Nephron (organoid): ENCODE measurements at regions not wholly inside any gene's neighbourhood (a gene's known extent, or its start where the extent isn't known, plus 50 kb on each side); places are given as distances from the start of the nearest gene placed in this dataset.

Source experiments
- H3K27ac Mint-ChIP-seq, 3 experiments: 2 replicates each; pipeline ENCODE4 v1.8.0; 2020; ENCODE audit warnings: mixed read lengths in 3 of 3, mild to moderate bottlenecking in 2 of 3, moderate library complexity in 1 of 3
- H3K27me3 Mint-ChIP-seq: 2 replicates; pipeline ENCODE4 v1.8.0; 2021; ENCODE audit warnings: low read depth, mild to moderate bottlenecking, moderate library complexity, mixed read lengths
- H3K36me3 Mint-ChIP-seq: 2 replicates; pipeline ENCODE4 v1.8.0; 2020; ENCODE audit warnings: low read depth, mixed read lengths
- H3K4me1 Mint-ChIP-seq: 2 replicates; pipeline ENCODE4 v1.8.0; 2020; ENCODE audit warnings: mixed read lengths
- H3K4me3 Mint-ChIP-seq, 3 experiments: 2 replicates each; pipeline ENCODE4 v1.8.0; 2020; ENCODE audit warnings: mild to moderate bottlenecking in 3 of 3, mixed read lengths in 3 of 3, moderate library complexity in 2 of 3
- H3K9me3 Mint-ChIP-seq: 2 replicates; pipeline ENCODE4 v1.8.0; 2020; ENCODE audit warnings: mixed read lengths
- CTCF ChIP-seq, 3 experiments: fragments of 200-600 bp; sonication (generic); IDR thresholded peaks; one replicate each; pipeline ENCODE4 v1.5.0; 2021; ENCODE audit warnings: antibody characterized with exemption in 3 of 3; ENCODE audit not compliant: unreplicated experiment in 3 of 3

GRCh38 chr12:91863702-91864101 lies 281.9 kb downstream of the BTG1 start:
- Mint-ChIP-seq H3K9me3 (no peaks in the 10 kb centered on the region), H3K27me3 (no peaks in the 10 kb centered on the region), H3K27ac (no peak overlapping the region), H3K4me1 (peaks cover 6% of the 10 kb centered on the region), H3K4me3 (no peak overlapping the region), H3K36me3 (no peaks in the 10 kb centered on the region)
- TF ChIP-seq CTCF (IDR thresholded peaks at IDR 0.05; ENCODE audit: unreplicated experiment in 3 of 3), result no peak

DNA sequence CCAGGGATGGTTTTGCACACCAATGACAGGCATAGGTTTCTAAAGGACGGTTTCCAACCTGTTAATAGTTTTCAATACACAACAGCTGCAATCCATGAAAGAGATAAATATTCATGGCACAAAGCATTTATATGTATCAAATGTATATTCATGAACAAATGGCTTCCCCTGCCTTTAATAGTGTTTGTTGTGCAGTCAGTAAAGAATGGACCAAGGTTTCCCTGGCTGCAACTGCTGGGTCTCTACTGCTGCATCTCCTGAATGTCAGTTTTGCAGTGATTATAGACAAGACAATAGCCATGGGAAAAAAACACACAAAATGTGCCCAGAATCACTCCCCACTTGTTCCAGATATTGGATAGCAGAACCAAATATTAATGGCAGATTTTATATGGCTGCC lies 284.1 kb downstream of the BTG1 start:
- H3K4me1 Mint-ChIP-seq, result peaks cover 6% of the 10 kb centered on the region
- no peaks in the 10 kb centered on the region for H3K36me3 Mint-ChIP-seq
- no peaks in the 10 kb centered on the region for H3K9me3 Mint-ChIP-seq
- peak overlapping the region in 1 of 3 experiments; percentile 49 for H3K27ac Mint-ChIP-seq
- H3K4me3 Mint-ChIP-seq, result no peak overlapping the region
- no peak for TF ChIP-seq CTCF (IDR thresholded peaks at IDR 0.05; ENCODE audit: unreplicated experiment in 3 of 3)
- H3K27me3 Mint-ChIP-seq, result no peaks in the 10 kb centered on the region

- H3K4me1 Mint-ChIP-seq, result peaks cover 6% of the 10 kb centered on the region
- no peak overlapping the region for H3K27ac Mint-ChIP-seq
- H3K9me3 Mint-ChIP-seq, result no peaks in the 10 kb centered on the region
- no peaks in the 10 kb centered on the region for H3K27me3 Mint-ChIP-seq
- no peaks in the 10 kb centered on the region for H3K36me3 Mint-ChIP-seq
- no peak for TF ChIP-seq CTCF (IDR thresholded peaks at IDR 0.05; ENCODE audit: unreplicated experiment in 3 of 3)
- H3K4me3 Mint-ChIP-seq, result no peak overlapping the region
These were observed 286.3 kb downstream of the BTG1 start for GRCh38 chr12:91859347-91859746.

DNA sequence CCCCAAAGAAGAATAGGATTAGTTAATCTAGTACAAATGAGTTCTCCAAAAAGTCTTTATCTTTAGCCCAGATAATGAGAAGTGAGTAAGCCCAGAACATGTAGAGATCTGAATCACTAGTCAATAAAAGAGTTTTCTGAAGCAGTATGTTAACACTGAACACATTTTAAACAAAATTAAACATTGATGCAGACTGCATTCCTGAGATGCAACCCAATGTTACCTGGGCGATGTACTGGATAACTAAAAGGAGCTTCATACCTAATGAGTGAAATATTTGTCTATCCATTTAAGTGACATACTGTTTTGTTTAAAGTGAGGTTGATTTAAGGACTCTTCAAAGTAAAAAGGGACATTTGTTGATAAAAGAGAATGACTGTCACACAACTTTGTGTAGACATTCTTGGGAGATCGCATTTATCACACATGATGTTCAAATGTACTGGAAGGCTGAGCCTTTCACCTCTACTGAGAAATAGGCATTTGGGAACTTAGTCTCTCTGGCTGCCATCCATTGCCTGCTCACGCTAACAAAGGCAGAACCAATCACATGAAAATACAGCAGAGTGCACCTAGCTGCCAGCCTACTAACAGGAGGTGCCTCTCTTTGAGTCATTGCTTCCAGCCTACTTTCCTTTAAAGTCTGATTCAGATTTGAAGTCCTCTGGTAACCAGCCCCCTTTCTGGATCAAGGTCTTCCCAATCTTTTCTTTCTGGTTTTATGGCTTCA lies 287.7 kb downstream of the BTG1 start:
- Mint-ChIP-seq H3K4me3 (no peak overlapping the region), H3K4me1 (peaks cover 6% of the 10 kb centered on the region), H3K9me3 (no peaks in the 10 kb centered on the region)

GRCh38 chr12:91854725-91855124 lies 290.9 kb downstream of the BTG1 start:
- peaks cover 4% of the 10 kb centered on the region for H3K27me3 Mint-ChIP-seq
- no peaks in the 10 kb centered on the region for H3K9me3 Mint-ChIP-seq
- no peak overlapping the region for H3K4me3 Mint-ChIP-seq
- TF ChIP-seq CTCF (IDR thresholded peaks at IDR 0.05; ENCODE audit: unreplicated experiment in 3 of 3), result no peak
- H3K4me1 Mint-ChIP-seq, result no peaks in the 10 kb centered on the region
- no peaks in the 10 kb centered on the region for H3K36me3 Mint-ChIP-seq
- no peak overlapping the region for H3K27ac Mint-ChIP-seq

More for the DNA sequence above, 287.7 kb downstream of the BTG1 start:
- Mint-ChIP-seq H3K27ac (peak overlapping the region in 2 of 3 experiments; percentile 51 to 73), H3K27me3 (peaks cover 4% of the 10 kb centered on the region), H3K36me3 (no peaks in the 10 kb centered on the region)
- no peak for TF ChIP-seq CTCF (IDR thresholded peaks at IDR 0.05; ENCODE audit: unreplicated experiment in 3 of 3)
